Naive thymus-derived CD4-positive, alpha-beta T cell (primary cell): ENCODE measurements at regions not wholly inside any gene's neighbourhood (a gene's known extent, or its start where the extent isn't known, plus 50 kb on each side); places are given as distances from the start of the nearest gene placed in this dataset.

Experiments
- ATAC-seq: fragments of 150-1000 bp; cut with Tn5 transposase; 2 replicates; pipeline ENCODE4 v1.10.0; 2021; ENCODE audit warnings: mild to moderate bottlenecking, moderate library complexity
- CTCF ChIA-PET: fragments of 350-600 bp; sonication (Branson Sonifier 250); formaldehyde crosslinking; loops from one replicate; lab custom pipeline; 2021; ENCODE audit warnings: antibody characterized with exemption; lab: Charles Lee
- POLR2A ChIA-PET: fragments of 350-600 bp; sonication (Branson Sonifier 250); formaldehyde crosslinking; loops from one replicate; lab custom pipeline; 2021; ENCODE audit warnings: antibody characterized with exemption, inconsistent platforms; lab: Charles Lee
- DNase-seq, 9 donors: peaks; one replicate each; pipeline versions ENCODE4 v3.0.0 to v3.0.0-alpha.2; 2020 to 2022; ENCODE audit warnings: mixed read lengths in 1 of 9
- H3K27ac ChIP-seq: one replicate; pipeline ENCODE4 v1.7.0; 2013; ENCODE audit warnings: mild to moderate bottlenecking, low read depth, low read length, moderate library complexity
- H3K27me3 ChIP-seq, 2 donors: one replicate each; pipeline ENCODE4 v1.7.0; 2013; ENCODE audit warnings: low read length in 2 of 2, mild to moderate bottlenecking in 2 of 2, moderate library complexity in 2 of 2; ENCODE audit not compliant: control insufficient read depth in 2 of 2, insufficient read depth in 2 of 2
- H3K36me3 ChIP-seq, 3 experiments: 1 replicate in 2 of 3; 2 replicates in 1 of 3; pipeline ENCODE4 v1.7.0; 2013; ENCODE audit warnings: low read length in 3 of 3, mild to moderate bottlenecking in 3 of 3, moderate library complexity in 1 of 3; ENCODE audit not compliant: insufficient read depth in 3 of 3, control insufficient read depth in 2 of 3
- H3K4me1 ChIP-seq, 2 donors: one replicate each; pipeline ENCODE4 v1.7.0; 2013; ENCODE audit warnings: low read length in 2 of 2, mild to moderate bottlenecking in 2 of 2, moderate library complexity in 1 of 2; ENCODE audit not compliant: control insufficient read depth in 2 of 2, insufficient read depth in 2 of 2
- H3K4me3 ChIP-seq: 2 replicates; pipeline ENCODE4 v1.7.0; 2013; ENCODE audit warnings: mild to moderate bottlenecking, low read length
- H3K9me3 ChIP-seq, 3 experiments: 1 replicate in 2 of 3; 2 replicates in 1 of 3; pipeline ENCODE4 v1.7.0; 2013; ENCODE audit warnings: low read length in 3 of 3; ENCODE audit not compliant: control insufficient read depth in 2 of 3
- H3K27ac Mint-ChIP-seq, 9 donors: one replicate each; pipeline ENCODE4 v1.8.0; 2020 to 2022; ENCODE audit warnings: mixed read lengths in 9 of 9, mild to moderate bottlenecking in 8 of 9, moderate library complexity in 5 of 9, inconsistent platforms in 2 of 9
- H3K27me3 Mint-ChIP-seq, 5 donors: one replicate each; pipeline ENCODE4 v1.8.0; 2021 to 2022; ENCODE audit warnings: mixed read lengths in 5 of 5, mild to moderate bottlenecking in 1 of 5
- H3K36me3 Mint-ChIP-seq, 5 donors: one replicate each; pipeline ENCODE4 v1.8.0; 2020 to 2022; ENCODE audit warnings: mixed read lengths in 5 of 5, mild to moderate bottlenecking in 3 of 5, inconsistent platforms in 1 of 5
- H3K4me1 Mint-ChIP-seq, 7 donors: one replicate each; pipeline ENCODE4 v1.8.0; 2020 to 2022; ENCODE audit warnings: mixed read lengths in 7 of 7, mild to moderate bottlenecking in 3 of 7, inconsistent platforms in 1 of 7
- H3K4me3 Mint-ChIP-seq, 10 donors: one replicate each; pipeline ENCODE4 v1.8.0; 2020 to 2022; ENCODE audit warnings: mild to moderate bottlenecking in 10 of 10, mixed read lengths in 10 of 10, moderate library complexity in 6 of 10, inconsistent platforms in 2 of 10
- H3K9me3 Mint-ChIP-seq, 11 donors: one replicate each; pipeline ENCODE4 v1.8.0; 2020 to 2022; ENCODE audit warnings: mixed read lengths in 11 of 11, mild to moderate bottlenecking in 4 of 11, inconsistent platforms in 1 of 11, moderate library complexity in 1 of 11
- intact Hi-C, 2 donors: fragments of 100-400 bp; cut with micrococcal nuclease; formaldehyde crosslinking; loops; one replicate each; pipeline ENCODE4 v1.15.1; 2023

GRCh38 chr13:69601661-69602060, 506.0 kb upstream of the ATXN8OS start:
- Mint-ChIP-seq H3K9me3 (peaks cover 0 to 36% (median 8%) of the 10 kb centered on the region in 11 donors), H3K4me1 (no peaks in the 10 kb centered on the region), H3K27me3 (no peaks in the 10 kb centered on the region), H3K4me3 (no peak overlapping the region), H3K27ac (no peak overlapping the region), H3K36me3 (peaks cover 0 to 5% (median 0%) of the 10 kb centered on the region in 5 donors)
- Histone ChIP-seq H3K27ac (no peak overlapping the region), H3K9me3 (no peaks in the 10 kb centered on the region), H3K27me3 (no peaks in the 10 kb centered on the region), H3K36me3 (no peaks in the 10 kb centered on the region), H3K4me3 (no peak overlapping the region), H3K4me1 (no peaks in the 10 kb centered on the region)
- ATAC-seq (no peak), DNase-seq (no peak)
- CTCF ChIA-PET: no interaction called here
- intact Hi-C loops: no loop called here
- POLR2A ChIA-PET: interaction anchor here (0.7 kb wide), 1 partner anchor 28 kb away, joined by 3 read pairs; no protein-coding TSS in a partner anchor

- DNase-seq: no peak
- H3K4me3 Mint-ChIP-seq: no peak overlapping the region
- peaks cover 0 to 5% (median 0%) of the 10 kb centered on the region in 5 donors for H3K36me3 Mint-ChIP-seq
- H3K9me3 Mint-ChIP-seq: peaks cover 0 to 31% (median 6%) of the 10 kb centered on the region in 11 donors
- H3K27ac ChIP-seq: no peak overlapping the region
- H3K4me1 Mint-ChIP-seq: no peaks in the 10 kb centered on the region
- H3K9me3 ChIP-seq: no peaks in the 10 kb centered on the region
- no peaks in the 10 kb centered on the region for H3K27me3 Mint-ChIP-seq
- CTCF ChIA-PET: no interaction called here
- no peak overlapping the region for H3K27ac Mint-ChIP-seq
- no peak overlapping the region for H3K4me3 ChIP-seq
- intact Hi-C loops: no loop called here
- H3K36me3 ChIP-seq: no peaks in the 10 kb centered on the region
- H3K4me1 ChIP-seq: no peaks in the 10 kb centered on the region
- no peak for ATAC-seq
- H3K27me3 ChIP-seq: no peaks in the 10 kb centered on the region
- POLR2A ChIA-PET: no interaction called here
These were observed 506.8 kb upstream of the ATXN8OS start for GRCh38 chr13:69600811-69601210.

GRCh38 chr13:69597088-69597487, 510.5 kb upstream of the ATXN8OS start:
- ChIA-PET POLR2A (no interaction called here), CTCF (no interaction called here)
- ATAC-seq (no peak), DNase-seq (no peak)
- no peak overlapping the region for H3K27ac ChIP-seq
- no peaks in the 10 kb centered on the region for H3K36me3 Mint-ChIP-seq
- no peaks in the 10 kb centered on the region for H3K4me1 ChIP-seq
- H3K9me3 Mint-ChIP-seq: peaks cover 0 to 25% (median 4%) of the 10 kb centered on the region in 11 donors
- intact Hi-C loops: no loop called here
- no peaks in the 10 kb centered on the region for H3K4me1 Mint-ChIP-seq
- H3K27me3 ChIP-seq: no peaks in the 10 kb centered on the region
- no peaks in the 10 kb centered on the region for H3K36me3 ChIP-seq
- H3K27me3 Mint-ChIP-seq: no peaks in the 10 kb centered on the region
- no peak overlapping the region for H3K4me3 ChIP-seq
- H3K4me3 Mint-ChIP-seq: no peak overlapping the region
- H3K27ac Mint-ChIP-seq: no peak overlapping the region
- no peaks in the 10 kb centered on the region for H3K9me3 ChIP-seq

GRCh38 chr13:69595181-69595580, 512.4 kb upstream of the ATXN8OS start:
- no peaks in the 10 kb centered on the region for H3K36me3 ChIP-seq
- ChIA-PET CTCF (no interaction called here), POLR2A (no interaction called here)
- Mint-ChIP-seq H3K36me3 (no peaks in the 10 kb centered on the region), H3K27ac (no peak overlapping the region), H3K9me3 (peaks cover 0 to 29% (median 4%) of the 10 kb centered on the region in 11 donors), H3K27me3 (no peaks in the 10 kb centered on the region), H3K4me3 (no peak overlapping the region), H3K4me1 (no peaks in the 10 kb centered on the region)
- H3K4me3 ChIP-seq: no peak overlapping the region
- no peaks in the 10 kb centered on the region for H3K4me1 ChIP-seq
- intact Hi-C loops: no loop called here
- no peak for DNase-seq
- no peak for ATAC-seq
- H3K27me3 ChIP-seq: no peaks in the 10 kb centered on the region
- H3K27ac ChIP-seq: no peak overlapping the region
- H3K9me3 ChIP-seq: no peaks in the 10 kb centered on the region

- Mint-ChIP-seq H3K36me3 (no peaks in the 10 kb centered on the region), H3K27me3 (no peaks in the 10 kb centered on the region), H3K4me1 (no peaks in the 10 kb centered on the region), H3K9me3 (peaks cover 0 to 29% (median 3%) of the 10 kb centered on the region in 11 donors), H3K27ac (no peak overlapping the region), H3K4me3 (no peak overlapping the region)
- Histone ChIP-seq H3K27me3 (no peaks in the 10 kb centered on the region), H3K27ac (no peak overlapping the region), H3K36me3 (no peaks in the 10 kb centered on the region), H3K4me1 (no peaks in the 10 kb centered on the region), H3K9me3 (no peaks in the 10 kb centered on the region), H3K4me3 (no peak overlapping the region)
- ChIA-PET POLR2A (no interaction called here), CTCF (no interaction called here)
- ATAC-seq: no peak
- no peak for DNase-seq
- intact Hi-C loops: no loop called here
These were observed 516.2 kb upstream of the ATXN8OS start for GRCh38 chr13:69591437-69591836.

GRCh38 chr13:69589531-69590235, 517.9 kb upstream of the ATXN8OS start:
- H3K36me3 ChIP-seq: no peaks in the 10 kb centered on the region
- DNase-seq (no peak), ATAC-seq (no peak)
- Mint-ChIP-seq H3K27ac (no peak overlapping the region), H3K27me3 (no peaks in the 10 kb centered on the region), H3K36me3 (no peaks in the 10 kb centered on the region), H3K4me3 (no peak overlapping the region), H3K4me1 (no peaks in the 10 kb centered on the region), H3K9me3 (peaks cover 0 to 24% (median 0%) of the 10 kb centered on the region in 11 donors)
- no peaks in the 10 kb centered on the region for H3K27me3 ChIP-seq
- ChIA-PET CTCF (no interaction called here), POLR2A (no interaction called here)
- H3K4me3 ChIP-seq: no peak overlapping the region
- no peaks in the 10 kb centered on the region for H3K4me1 ChIP-seq
- intact Hi-C loops: no loop called here
- no peak overlapping the region for H3K27ac ChIP-seq
- no peaks in the 10 kb centered on the region for H3K9me3 ChIP-seq

GRCh38 chr13:69585656-69586055, 522.0 kb upstream of the ATXN8OS start:
- Mint-ChIP-seq H3K9me3 (peaks cover 0 to 19% (median 2%) of the 10 kb centered on the region in 11 donors), H3K4me1 (no peaks in the 10 kb centered on the region), H3K36me3 (no peaks in the 10 kb centered on the region), H3K4me3 (no peak overlapping the region), H3K27ac (no peak overlapping the region), H3K27me3 (no peaks in the 10 kb centered on the region)
- no peak overlapping the region for H3K4me3 ChIP-seq
- ChIA-PET POLR2A (no interaction called here), CTCF (no interaction called here)
- intact Hi-C loops: no loop called here
- H3K36me3 ChIP-seq: no peaks in the 10 kb centered on the region
- DNase-seq (no peak), ATAC-seq (no peak)
- H3K4me1 ChIP-seq: no peaks in the 10 kb centered on the region
- no peaks in the 10 kb centered on the region for H3K27me3 ChIP-seq
- no peaks in the 10 kb centered on the region for H3K9me3 ChIP-seq
- H3K27ac ChIP-seq: no peak overlapping the region
